Activated naive CD4-positive, alpha-beta T cell treated with anti-CD3 and anti-CD28 coated beads, Interleukin-2, amount 50 U/mL, for 16 hours (primary cell): ENCODE measurements at regions not wholly inside any gene's neighbourhood (a gene's known extent, or its start where the extent isn't known, plus 50 kb on each side); places are given as distances from the start of the nearest gene placed in this dataset.
"Not testable (repeated sequence)": the region's sequence is repeated elsewhere in the genome, so short reads cannot be mapped to it uniquely, and the experiment has no call there.

Source experiments
- DNase-seq: peaks from one replicate; pipeline ENCODE4 v3.0.0-alpha.2; 2020

DNA sequence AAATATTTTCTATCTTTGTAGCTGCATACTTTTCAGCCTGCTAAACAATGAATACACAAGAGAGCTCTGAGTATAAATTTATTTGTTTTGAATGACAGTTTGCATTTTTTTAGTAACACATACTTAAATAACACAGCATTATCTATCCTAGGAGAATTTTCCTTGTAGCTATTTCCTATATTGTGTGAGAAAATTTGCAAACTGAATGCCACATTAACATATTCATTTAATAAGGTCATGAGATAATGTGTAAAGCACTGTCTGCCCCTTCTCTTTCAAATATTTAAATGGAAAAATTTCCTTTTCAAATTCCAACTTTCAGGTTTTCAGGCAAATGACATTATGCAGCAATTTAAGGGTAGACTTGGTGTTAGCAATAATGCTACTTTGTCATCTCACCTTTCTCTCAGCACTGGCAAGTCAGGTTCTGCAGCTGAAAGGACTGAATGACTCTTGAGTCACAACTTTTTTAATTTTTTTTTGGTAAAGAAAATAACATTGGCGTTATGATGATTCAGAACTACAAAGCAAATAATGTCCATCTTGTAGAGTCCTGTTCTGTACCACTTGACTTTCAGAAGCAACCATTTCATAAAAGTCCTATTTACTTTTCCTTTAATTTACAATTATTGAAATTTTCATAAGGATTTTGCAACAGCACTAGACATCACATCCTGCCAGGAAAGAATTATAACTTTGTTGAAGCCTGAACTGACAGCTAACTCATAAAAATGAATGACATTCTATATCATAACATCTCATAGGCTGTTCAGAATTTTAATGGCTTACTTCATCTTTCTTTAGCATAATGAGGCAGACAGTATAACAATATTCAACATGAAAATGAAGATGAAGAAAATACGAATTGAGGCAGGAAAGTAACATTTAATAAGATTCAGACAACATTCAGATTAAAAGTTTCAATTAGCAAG, 681.6 kb upstream of the SEMA6D start:
- DNase-seq = no peak

- DNase-seq = no peak
Observed at GRCh38 chr15:47037003-47037402, 680.3 kb upstream of the SEMA6D start.

- DNase-seq = no peak
Observed at GRCh38 chr15:47039225-47039624, 678.1 kb upstream of the SEMA6D start.

GRCh38 chr15:47041301-47041700, 676.0 kb upstream of the SEMA6D start:
- no peak for DNase-seq

DNA sequence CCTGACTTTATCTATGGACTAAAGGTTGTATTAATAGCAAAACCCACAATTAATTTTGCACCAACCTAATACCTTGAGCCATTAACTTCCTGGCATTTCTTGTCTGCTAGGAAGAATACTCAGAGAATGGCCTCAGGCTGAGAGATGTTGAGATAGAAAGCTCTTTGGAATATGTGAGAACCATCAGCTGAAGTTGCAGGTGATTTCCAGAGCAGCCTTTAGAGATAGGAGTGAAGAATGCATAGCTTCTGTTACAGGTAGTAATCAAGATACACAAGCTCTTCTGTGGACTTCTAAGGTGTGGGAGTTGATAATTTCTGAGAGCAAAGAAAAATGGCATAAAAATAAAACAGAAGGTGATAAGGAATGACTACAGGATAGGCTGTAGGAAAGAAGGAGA, 669.3 kb upstream of the SEMA6D start:
- DNase-seq = not testable (repeated sequence)

DNA sequence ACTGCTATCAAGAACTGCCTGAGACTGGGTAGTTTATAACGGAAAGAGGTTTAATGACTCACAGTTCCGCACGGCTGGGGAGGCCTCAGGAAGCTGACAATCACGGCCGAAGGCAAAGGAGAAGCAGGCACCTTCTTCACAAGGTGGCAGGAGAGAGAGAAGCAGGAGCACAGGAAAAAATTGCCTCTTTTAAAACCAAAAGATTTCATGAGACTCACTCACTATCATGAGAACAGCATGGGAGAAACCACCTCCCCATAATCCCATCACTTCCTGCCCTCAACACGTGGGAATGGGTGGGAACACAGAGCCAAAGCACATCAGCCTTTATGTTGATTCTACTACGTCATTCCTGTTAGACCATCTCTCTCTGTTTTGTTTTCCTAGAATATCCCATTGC, 650.9 kb upstream of the SEMA6D start:
- no peak for DNase-seq

DNA sequence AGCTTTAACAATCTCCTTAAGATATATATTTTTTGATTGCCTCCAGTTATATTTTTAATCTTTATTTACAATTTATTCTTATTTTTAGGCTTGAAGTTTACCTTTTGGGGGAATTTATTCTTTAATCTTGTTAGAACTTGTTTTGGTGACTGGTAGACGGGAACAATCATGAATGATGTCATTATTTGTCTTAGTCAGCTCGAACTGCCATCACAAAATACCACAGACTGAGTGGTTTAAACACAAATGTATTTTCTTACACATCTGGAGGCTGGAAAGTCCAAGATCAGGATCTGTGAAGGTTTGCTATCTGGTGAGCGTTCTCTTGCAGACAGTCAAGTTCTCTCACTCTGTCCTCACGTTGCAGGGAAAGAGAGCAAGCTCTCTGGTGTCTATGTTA, 639.5 kb upstream of the SEMA6D start:
- not testable (repeated sequence) for DNase-seq

- DNase-seq = no peak
Observed at GRCh38 chr15:47095833-47096232, 621.5 kb upstream of the SEMA6D start.

DNA sequence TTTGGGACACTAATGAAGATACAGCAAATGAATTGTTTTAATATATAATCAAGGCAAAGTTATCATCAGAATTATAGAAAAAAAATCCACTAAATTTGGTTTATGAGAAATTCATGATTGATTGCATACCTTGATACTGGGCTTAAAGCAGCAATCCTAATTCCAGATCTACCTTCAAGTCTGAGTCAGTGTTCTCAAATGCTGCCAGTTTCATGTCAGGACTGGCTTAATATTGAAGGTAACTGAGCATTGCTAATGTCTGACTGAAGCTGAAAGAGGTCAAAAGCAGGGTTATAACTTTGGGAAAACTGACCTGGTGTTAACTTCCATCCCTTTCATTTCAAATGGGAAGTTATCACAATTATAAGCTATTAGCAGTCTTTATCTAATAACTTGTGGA, 618.8 kb upstream of the SEMA6D start:
- not testable (repeated sequence) for DNase-seq

GRCh38 chr15:47099801-47100200, 617.5 kb upstream of the SEMA6D start:
- not testable (repeated sequence) for DNase-seq

DNA sequence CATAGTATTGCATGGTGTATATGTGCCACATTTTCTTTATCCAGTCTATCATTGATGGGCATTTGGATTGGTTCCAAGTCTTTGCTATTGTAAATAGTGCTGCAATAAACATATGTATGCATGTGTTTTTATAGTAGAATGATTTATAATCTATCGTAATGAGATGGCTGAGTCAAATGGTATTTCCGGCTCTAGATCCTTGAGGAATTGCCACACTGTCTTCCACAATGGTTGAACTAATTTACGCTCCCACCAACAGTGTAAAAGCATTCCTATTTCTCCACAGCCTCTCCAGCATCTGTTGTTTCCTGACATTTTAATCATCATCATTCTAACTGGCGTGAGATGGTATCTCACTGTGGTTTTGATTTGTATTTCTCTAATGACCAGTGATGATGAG, 608.5 kb upstream of the SEMA6D start:
- not testable (repeated sequence) for DNase-seq

DNA sequence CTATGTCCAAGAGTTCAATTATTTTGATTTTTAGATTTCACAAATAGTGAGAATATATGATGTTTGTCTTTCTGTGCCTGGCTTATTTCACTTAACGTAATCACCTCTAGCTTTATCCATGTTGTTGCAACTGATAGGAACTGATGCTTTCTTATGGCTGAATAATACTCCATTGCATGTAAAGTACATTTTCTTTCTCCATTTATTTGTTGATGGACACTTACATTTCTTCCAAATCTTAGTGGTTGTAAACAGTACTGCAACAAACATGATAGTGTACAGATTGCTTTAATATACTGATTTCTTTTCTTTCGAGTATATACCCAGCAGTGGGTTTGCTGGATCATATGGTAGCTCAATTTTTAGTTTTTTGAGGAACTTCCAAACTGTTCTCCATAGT, 600.6 kb upstream of the SEMA6D start:
- no peak for DNase-seq

GRCh38 chr15:47119349-47119748, 598.0 kb upstream of the SEMA6D start:
- no peak for DNase-seq

DNA sequence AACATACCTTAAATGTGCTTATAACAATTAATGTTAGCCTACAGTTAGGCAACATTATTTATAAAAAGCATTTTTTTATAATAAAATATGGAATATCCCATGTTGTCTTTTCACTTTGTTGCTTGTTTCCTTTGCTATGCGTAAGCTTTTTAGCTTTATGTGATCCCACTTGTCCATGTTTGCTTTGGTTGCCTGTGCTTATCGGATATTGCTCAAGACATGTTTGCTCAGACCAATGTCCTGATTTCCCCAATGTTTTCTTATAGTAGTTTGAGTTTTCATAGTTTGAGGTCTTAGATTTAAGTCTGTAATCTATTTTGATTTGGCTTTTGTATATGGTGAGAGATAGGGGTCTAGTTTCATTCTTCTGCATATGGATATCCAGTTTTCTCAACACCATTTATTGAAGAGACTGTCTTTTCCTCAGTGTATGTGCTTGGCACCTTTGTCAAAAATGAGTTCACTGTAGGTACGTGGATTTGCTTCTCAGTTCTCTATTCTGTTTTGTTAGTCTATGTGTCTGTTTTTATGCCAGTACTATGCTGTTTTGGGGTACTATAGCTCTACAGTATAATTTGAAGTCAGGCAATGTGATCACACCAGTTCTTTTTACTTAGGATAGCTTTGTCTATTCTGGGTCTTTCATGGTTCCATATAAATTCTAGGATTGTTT, 592.7 kb upstream of the SEMA6D start:
- DNase-seq = no peak

DNA sequence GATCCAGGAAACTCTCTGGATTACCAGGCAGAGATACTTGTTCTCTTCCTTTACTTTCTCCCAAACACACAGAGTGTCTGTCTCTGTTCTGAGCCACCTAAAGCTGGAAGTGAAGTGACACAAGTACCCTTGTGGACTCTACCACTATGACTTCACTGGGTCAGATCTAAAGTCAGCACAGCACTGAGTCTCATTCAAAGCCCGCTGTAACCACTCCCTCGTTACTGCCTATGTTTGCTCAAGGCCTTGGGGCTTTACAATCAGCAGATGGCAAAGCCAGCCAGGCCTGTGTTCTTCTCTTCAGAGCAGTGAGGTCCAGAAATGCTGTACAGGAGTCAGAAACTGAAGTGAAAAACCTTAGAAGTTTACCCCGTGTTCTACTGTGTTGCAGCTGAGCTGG, 588.3 kb upstream of the SEMA6D start:
- DNase-seq = no peak

- DNase-seq = not testable (repeated sequence)
Observed at GRCh38 chr15:47131450-47131849, 585.9 kb upstream of the SEMA6D start.

DNA sequence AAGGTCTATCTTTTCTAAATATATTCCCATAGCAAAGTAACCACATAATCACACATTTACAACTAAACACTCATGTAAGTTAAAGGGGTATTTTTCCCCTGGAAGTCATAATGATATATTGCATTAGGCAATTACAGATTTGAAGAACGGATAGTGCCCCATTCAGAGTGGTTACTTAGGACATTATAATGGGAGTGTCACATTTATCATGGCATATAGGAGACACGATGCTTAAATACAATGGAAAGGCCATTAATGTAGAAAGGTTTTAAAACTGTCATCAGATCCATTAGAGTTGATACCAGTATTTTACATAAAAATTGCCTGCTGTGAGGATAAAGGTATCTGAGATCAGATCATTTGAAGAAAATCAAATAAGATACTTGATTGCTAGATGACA, 582.0 kb upstream of the SEMA6D start:
- DNase-seq = no peak

DNA sequence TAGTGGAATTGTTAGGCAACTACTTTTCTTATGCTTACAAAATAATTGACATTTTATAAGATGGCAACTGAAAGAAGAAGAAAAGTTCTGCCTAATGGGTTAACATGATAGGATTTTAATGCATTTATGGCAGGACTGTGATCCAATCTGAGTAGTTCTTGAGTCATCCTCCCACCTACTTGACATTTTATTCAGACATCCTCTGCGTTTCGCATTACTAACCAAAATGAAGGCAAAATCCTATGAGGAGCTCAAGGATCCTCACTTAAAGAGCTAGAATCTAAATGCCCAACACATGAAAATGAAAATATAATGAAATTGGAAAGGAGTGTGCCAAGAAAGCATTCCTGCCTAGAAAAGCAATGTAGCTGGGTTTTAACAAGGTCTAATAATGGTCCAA, 581.1 kb upstream of the SEMA6D start:
- no peak for DNase-seq

DNA sequence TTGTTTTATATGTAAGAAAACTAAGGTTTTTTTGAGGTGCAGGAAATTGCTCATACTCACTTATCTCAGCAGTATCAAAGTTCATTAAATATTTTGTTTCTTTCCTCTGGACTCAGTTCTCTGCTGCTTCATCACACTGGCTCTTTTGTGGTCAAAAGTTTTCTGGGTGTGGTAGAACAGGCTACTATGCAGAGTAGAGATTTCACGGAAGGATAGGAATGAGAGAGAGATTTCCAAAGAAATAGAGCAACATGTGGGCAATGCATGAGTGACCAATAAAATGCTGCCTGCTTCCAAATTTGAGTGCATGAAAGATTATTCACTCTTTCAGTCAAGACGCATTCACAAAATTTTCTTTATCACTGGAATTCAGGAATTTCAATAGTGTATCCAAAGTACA, 577.3 kb upstream of the SEMA6D start:
- DNase-seq = no peak

- no peak for DNase-seq
Observed at GRCh38 chr15:47157827-47158226, 559.5 kb upstream of the SEMA6D start.

GRCh38 chr15:47158573-47158972, 558.7 kb upstream of the SEMA6D start:
- DNase-seq = no peak

GRCh38 chr15:47177177-47177576, 540.1 kb upstream of the SEMA6D start:
- DNase-seq = no peak

GRCh38 chr15:47179988-47180387, 537.3 kb upstream of the SEMA6D start:
- DNase-seq = no peak

DNA sequence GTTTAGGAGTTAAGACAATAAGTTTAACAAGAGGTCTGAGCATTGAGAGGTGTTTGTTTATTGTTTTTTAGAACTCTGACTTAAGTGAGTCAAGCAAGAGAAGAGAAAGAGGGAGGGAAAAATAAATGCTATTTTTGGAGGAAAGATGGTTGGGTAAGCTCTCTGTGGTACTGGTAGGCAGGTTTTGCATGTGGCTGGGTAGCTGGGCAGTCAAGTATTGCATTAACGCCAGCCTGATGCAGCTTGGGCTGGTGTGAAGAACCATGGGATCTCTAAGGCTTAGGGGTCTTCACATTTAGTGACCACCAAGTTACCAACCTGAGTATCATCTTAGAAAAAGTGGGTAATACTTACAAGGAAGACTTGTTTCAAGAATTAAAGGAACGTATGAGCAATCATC, 534.5 kb upstream of the SEMA6D start:
- DNase-seq = no peak
